Esophagus squamous epithelium (tissue), 4 donors: ENCODE measurements at regions not wholly inside any gene's neighbourhood (a gene's known extent, or its start where the extent isn't known, plus 50 kb on each side); places are given as distances from the start of the nearest gene placed in this dataset.

ENCODE experiments used
- POLR2A ChIP-seq, 4 donors: fragments of 450-650 bp; IDR thresholded peaks; one replicate each; pipeline ENCODE4 v1.6.1; 2017; ENCODE audit warnings: antibody characterized with exemption in 4 of 4, mild to moderate bottlenecking in 4 of 4, moderate library complexity in 3 of 4
- TF ChIP-seq, protein P1 (sequence below), 6 experiments: fragments of 450-650 bp in 4 of 6; fragments of 200-600 bp in 2 of 6; sonication (generic) in 2 of 6; IDR thresholded peaks; one replicate each; pipeline ENCODE4 v1.5.1; 2016 to 2019; ENCODE audit warnings: antibody characterized with exemption in 6 of 6, mild to moderate bottlenecking in 4 of 6, moderate library complexity in 4 of 6

DNA sequence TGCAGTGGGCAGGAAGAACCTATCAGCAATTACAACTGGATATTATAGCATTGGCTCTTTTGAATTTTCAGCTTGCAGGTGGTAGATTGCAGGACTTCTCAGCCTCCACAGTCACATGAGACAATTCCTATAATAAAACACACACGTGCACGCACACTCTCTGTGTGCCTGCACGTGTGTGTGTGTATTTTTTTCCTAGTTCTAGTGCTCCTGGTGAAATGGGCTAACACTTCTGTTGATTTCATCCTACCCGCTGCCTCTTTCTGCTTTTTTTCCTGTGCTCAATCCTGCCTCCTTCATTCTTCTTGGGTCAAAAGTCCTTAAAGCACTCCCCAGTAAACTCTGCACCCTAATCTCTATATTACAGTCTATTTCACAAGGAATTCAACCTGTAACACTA lies 320.1 kb downstream of the OSTF1 start:
- TF ChIP-seq, protein P1, sequence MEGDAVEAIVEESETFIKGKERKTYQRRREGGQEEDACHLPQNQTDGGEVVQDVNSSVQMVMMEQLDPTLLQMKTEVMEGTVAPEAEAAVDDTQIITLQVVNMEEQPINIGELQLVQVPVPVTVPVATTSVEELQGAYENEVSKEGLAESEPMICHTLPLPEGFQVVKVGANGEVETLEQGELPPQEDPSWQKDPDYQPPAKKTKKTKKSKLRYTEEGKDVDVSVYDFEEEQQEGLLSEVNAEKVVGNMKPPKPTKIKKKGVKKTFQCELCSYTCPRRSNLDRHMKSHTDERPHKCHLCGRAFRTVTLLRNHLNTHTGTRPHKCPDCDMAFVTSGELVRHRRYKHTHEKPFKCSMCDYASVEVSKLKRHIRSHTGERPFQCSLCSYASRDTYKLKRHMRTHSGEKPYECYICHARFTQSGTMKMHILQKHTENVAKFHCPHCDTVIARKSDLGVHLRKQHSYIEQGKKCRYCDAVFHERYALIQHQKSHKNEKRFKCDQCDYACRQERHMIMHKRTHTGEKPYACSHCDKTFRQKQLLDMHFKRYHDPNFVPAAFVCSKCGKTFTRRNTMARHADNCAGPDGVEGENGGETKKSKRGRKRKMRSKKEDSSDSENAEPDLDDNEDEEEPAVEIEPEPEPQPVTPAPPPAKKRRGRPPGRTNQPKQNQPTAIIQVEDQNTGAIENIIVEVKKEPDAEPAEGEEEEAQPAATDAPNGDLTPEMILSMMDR (IDR thresholded peaks at IDR 0.05) = no peak
- TF ChIP-seq POLR2A (IDR thresholded peaks at IDR 0.05) = no peak
